Renal cortex interstitium (tissue), 11 donors: ENCODE measurements at regions not wholly inside any gene's neighbourhood (a gene's known extent, or its start where the extent isn't known, plus 50 kb on each side); places are given as distances from the start of the nearest gene placed in this dataset.
A peak's percentile ranks its signal among the peaks of the same experiment; 100 is the strongest.

Experiments used
- DNase-seq, 11 donors: peaks; one replicate each; pipeline ENCODE4 v3.0.0-alpha.2; 2013; ENCODE audit warnings: low read depth in 9 of 11, low spot score in 4 of 11; ENCODE audit errors: extremely low read depth in 1 of 11

DNA sequence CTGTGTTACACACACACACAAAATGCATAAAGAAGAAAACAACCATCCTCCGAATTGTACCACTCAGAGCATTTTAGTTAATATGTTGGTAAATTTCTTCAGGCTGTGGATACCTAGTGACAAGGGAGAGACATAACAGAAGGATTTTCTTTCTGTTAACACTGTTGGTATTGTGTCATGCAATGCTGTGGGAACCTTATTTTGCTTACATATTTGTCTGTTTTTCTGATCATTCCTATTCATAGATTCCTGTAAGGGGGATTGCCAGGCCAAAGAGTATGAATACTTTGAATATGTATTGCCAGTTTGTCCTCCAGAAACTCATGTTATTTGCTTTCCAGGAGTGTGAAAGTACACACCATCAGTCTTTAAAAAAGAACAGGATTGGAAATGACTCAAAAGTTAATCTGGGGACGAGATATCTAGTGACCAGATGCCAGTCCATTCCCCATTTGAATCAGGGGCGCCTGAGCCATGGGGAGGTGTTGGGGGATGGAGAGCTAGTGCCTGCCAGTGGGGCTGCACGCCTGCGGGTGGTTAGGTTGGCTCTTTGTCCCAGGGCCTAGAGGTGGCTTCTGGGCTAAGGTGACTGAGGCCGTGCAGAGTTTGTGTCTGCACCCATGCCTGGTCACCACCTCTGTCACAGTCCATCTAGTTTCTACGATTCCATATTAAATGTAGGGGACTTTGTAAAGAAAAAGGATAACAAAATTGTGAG, 142.0 kb downstream of the PTPN20 start:
- no peak for DNase-seq

- no peak for DNase-seq
Measured at GRCh38 chr10:47054974-47055373, 143.7 kb downstream of the PTPN20 start.

- no peak for DNase-seq
Measured at GRCh38 chr10:47055386-47056246, 144.4 kb downstream of the PTPN20 start.

- no peak for DNase-seq
Measured at GRCh38 chr10:47056247-47056510, 145.0 kb downstream of the PTPN20 start.

DNA sequence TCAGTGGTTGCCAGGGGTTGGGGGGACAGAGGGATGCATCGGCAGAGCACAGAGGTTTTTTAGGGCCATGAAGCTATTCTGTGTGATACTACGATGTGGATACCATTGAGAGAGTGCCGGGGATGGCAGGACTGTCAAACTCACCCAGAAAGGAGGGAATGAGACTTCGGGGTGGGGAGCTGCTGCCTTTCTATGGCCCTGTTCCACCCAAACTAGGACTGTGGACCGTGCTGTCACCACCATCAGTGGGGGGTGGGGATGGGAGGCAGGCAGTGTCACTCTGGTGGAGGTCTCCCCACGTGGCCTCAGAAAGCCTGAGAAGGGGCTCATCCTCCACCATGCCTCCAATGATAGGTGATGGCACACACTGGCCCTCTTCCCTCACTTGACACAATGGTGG, 146.2 kb downstream of the PTPN20 start:
- DNase-seq, result no peak

DNA sequence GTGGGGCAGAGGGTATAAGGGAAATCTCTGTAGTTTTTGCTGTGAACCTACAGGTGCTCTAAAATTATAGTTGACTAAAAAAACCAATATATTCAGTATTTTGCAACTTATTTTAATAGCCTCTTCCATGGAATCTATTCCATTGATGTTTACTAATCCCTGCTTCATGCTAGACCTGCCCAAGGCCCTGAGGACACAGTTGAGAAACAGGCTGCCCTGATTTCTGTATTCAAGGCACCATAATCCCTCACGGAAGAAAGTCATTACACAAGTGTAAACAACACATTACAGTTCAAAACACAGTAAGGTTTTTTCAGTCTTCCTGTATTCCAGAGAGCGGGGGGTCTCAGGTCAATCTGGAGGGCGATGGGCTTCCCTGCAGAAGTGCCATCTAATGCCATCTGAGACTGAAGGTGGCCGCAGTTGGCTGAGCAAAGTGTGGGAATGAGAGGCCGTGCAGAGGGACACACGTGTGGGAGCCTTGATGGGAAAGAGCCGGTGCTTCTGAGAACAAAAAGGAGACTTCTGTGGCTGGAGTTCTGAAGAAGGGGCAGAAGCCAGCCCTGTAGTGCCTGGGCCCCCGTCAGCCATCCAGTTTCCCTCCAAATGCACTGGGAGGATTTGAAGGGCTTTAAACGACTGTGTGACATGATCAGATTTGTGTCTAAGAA, 146.9 kb downstream of the PTPN20 start:
- DNase-seq, result no peak

DNA sequence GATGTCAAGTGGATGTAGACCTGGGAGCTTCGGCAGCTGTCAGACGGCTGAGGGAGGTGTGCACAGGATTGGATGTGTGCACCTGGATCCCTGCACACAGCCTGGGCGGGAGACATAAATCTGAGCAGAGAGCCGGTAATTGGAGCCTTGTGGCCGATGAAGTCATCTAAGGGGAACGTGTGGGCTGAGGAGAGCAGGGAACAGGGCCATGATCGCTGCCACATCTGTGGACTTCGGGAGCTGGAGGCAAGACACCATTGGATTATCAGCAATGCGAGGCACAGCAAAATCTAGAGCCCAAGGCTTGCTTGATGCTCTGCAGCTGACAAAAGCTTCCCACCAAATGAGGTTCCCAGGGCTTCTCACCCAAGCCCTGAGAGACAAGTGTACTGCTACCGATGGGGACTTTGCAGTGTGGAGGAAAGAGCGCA, 147.7 kb downstream of the PTPN20 start:
- DNase-seq, result peak in 9 of 11 donors; percentile 29 to 73 (median 50)

GRCh38 chr10:47059606-47060311, 148.5 kb downstream of the PTPN20 start:
- DNase-seq, result no peak

GRCh38 chr10:47060356-47060755, 149.1 kb downstream of the PTPN20 start:
- DNase-seq, result no peak

GRCh38 chr10:47060993-47061500, 149.8 kb downstream of the PTPN20 start:
- no peak for DNase-seq

GRCh38 chr10:47061776-47062175, 150.5 kb downstream of the PTPN20 start:
- no peak for DNase-seq

DNA sequence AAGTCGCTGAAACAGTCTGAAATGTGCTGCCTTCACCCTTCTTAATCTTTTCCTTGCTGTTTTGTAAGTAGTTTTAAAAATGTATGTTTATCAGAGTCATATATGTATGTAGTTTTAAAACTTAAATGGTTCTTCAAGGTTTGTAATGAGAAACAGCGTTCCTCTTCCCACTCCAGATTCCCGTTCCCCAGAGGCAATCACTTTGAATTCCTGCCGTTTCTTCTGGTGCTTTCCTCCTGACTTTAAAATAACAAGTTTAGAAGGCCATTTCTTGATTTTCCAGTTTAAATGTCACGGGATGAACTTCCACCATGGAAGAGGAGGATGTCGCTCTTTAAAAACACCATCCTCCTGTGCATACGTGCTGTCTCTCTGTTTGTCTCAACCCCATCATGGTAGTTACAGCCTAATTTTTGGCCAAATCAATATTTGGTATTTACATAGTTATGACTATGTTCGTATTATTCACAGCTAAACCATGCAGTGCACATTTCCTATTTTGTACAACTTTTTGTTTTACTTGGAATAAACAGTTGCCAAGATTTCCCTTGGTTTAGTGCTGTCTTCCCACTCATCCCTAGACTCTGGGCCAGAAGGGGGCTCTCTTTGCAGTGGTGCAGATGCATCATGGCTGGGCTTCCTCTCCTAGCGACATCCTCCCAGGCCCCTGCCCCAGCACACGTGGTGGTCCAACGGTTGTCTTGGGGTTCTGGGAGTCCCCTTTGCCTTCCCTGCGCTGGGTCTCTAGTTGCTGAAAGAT, 151.4 kb downstream of the PTPN20 start:
- DNase-seq, result no peak

GRCh38 chr10:47063858-47064257, 152.6 kb downstream of the PTPN20 start:
- DNase-seq, result no peak

DNA sequence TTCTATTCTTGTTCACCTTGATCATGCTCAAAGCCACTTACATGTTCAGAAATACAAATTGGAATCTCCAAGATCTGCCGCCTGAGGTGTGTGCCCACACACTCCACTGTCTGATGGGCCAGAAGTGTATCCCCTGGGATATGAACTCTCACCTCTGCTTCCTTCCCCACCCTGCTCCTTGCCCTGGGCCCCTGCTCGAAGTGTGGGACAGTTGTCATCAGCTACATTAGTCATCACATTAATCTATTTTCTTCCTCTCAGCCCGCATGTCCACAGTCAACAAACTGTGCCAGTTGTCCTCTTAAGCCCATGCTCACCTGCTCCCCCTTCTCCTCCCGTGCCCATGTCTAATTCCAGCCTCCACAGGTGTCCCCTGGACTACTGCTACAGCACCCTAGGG, 154.7 kb downstream of the PTPN20 start:
- no peak for DNase-seq

- DNase-seq, result no peak
Measured at GRCh38 chr10:47067949-47068940, 157.0 kb downstream of the PTPN20 start.

DNA sequence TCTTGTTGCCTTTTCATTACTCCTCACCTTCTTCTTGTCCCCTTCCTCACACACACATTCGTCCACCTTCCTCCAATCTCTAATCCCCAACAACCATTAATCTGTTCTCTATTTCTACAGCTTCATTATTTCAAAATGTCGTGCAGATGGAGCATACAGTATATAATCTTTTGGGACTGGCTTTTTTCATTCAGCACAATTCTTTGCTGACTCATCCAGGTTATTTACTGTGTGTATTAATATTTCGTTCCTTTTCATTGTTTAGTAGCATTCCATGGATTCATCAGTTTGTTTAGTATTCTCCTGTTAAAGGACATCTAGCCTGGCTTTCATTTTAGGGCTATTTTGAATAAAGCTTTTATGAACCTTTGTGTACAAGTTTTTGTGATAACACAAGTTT, 159.3 kb downstream of the PTPN20 start:
- no peak for DNase-seq

DNA sequence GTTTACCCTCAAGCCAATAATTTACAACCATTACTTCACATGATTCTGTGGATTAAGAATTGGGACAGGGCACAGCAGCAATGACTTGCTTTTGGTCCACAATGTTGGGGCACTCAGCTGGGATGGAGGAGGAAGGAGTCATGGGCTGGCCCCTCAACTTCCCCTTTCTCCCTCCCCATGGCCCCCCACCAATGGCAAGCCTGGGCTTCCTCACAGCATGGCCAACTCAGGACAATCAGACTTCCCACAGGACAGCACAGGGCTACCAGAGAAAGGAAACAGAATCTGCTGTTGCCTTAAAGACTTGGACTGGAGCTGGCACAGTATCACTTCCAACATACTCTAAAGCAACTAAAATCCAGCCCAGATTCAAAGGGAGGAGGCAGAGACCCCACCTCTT, 160.7 kb downstream of the PTPN20 start:
- DNase-seq, result no peak

- no peak for DNase-seq
Measured at GRCh38 chr10:47073967-47074366, 162.7 kb downstream of the PTPN20 start.
